AG08396 (cell line): ENCODE measurements at regions not wholly inside any gene's neighbourhood (a gene's known extent, or its start where the extent isn't known, plus 50 kb on each side); places are given as distances from the start of the nearest gene placed in this dataset.
A peak's percentile ranks its signal among the peaks of the same experiment; 100 is the strongest.

Experiments
- DNase-seq: peaks from one replicate; pipeline ENCODE4 v3.0.0; 2012; ENCODE audit warnings: low spot score, mixed read lengths

DNA sequence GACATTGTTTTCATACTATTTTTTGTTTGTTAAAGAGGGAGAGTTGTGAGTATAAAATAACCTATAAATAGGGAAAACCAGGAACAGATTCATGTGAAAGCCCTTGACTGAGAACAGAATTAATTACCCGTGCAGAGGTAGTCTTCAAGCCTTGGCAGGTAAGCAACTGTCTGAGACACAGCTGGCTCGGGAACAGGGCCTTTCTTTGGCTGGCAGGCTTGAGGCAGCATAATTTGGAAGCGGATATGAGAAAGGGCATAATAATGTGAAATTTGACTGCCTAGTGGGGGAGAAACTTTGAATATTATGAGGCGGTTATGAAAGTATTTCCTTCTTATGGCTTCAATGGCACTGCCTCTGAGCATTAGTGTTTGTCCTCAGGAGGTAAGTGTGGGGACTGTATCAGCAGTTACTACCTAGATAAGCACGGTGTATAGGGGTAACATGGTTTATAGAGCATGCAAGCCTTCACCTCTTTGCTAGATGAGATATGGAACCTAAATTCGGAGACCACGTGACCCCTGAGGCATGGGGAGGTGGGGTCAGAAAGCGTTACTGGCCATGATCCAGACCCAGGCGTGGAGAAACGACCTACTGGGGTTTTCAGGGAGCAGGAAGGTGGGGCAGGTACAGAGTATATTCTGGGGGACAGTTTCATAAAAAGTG lies 210.2 kb upstream of the GAS1 start:
- DNase-seq = peak; percentile 12

GRCh38 chr9:87158765-87159164 lies 211.5 kb upstream of the GAS1 start:
- DNase-seq = no peak

- DNase-seq = no peak
Measured at GRCh38 chr9:87160148-87161102, 213.1 kb upstream of the GAS1 start.

DNA sequence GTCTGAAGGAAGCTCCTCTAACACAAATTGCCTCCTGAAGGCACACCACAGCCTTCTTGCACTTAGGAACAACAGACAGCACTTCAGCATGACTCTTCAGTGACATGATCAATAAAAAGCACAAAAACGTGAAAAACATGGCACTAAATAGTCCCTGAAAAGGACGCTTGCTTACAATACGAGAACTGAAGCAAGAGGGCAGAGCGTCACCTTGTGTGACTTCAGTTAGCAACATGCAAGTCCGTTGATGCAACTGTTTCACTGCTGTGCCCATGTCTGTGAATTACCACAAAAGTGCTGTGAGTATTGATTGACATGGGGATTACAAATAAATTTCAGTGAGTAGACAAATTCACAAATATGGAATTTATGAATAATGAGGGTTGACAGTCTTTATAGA lies 219.9 kb upstream of the GAS1 start:
- no peak for DNase-seq

DNA sequence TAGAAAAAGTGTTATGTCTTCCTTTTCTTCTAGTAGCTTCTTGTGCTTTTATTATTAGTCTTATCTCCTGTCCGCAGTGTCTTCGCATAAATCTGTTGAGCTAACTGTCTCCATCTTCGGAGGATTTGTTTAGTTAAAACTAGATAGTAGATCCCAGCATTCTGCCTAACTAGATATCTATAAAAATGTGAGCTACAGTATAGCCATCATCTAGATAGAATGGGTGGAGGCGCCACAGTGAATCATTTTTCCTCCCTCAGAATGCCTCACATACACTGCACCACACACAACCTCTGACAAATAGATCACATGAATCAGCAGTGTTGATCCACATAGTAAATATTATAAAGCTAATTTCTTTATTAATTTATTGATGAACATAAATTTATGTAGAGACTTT lies 220.3 kb upstream of the GAS1 start:
- DNase-seq = no peak

GRCh38 chr9:87178302-87178701 lies 231.0 kb upstream of the GAS1 start:
- no peak for DNase-seq

DNA sequence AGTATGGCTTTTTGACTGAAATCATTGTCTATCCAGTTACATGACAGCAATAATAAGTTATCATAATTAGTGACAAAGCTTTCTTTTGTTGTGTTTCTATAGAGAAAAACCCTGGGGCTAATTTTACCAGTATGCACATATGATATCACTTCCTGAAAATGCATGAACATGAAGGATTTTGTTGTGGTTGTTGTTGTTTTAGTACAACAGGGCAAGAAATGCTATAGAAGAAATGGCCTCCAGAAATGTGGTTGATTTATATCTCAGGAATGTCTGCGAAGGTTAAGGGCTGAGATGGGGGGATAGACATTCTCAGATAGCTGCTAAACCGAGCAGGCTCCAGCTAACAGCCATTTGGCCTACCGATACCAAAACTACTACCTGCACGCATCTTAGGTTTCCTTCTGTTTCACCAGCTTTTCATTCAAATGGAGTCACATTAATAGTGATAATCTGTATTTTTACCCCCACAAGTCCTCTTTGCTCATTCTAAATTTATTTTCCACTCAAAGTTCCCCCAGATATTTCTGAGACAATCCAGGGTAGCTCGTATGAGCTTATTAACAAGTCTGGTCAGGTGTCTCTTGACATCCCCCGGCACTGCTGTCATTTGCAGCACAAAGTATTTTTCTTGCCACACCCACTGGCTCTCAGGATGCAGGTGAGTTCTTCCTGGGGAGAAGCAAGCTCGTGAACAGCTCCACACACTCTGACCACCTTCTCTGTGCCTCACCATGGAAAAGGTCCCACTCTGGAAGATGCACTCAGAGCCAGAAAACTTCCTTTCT lies 232.4 kb upstream of the GAS1 start:
- no peak for DNase-seq

- DNase-seq = no peak
Measured at GRCh38 chr9:87180361-87180760, 233.1 kb upstream of the GAS1 start.

- DNase-seq = no peak
Measured at GRCh38 chr9:87180841-87181240, 233.5 kb upstream of the GAS1 start.

DNA sequence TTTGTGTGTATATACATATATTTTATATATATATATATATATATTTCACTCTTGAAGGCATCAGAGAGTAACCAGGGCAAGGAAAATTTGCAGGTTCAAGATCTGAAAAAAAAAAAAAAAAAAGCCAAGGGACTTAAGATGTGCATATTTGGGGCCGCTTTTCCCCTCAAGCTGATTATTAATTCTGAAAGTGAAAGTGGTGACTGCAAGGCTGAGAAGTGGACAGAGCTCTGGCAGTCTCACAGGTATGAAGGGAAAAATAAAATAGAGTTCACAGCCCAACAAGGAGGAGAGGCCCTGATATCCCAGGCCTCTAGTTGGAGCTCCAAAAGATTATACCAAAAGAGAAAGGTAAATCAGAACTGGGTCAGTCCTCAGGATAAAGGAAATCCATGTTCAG lies 234.4 kb upstream of the GAS1 start:
- DNase-seq = no peak

- DNase-seq = no peak
Measured at GRCh38 chr9:87184956-87185642, 237.8 kb upstream of the GAS1 start.

DNA sequence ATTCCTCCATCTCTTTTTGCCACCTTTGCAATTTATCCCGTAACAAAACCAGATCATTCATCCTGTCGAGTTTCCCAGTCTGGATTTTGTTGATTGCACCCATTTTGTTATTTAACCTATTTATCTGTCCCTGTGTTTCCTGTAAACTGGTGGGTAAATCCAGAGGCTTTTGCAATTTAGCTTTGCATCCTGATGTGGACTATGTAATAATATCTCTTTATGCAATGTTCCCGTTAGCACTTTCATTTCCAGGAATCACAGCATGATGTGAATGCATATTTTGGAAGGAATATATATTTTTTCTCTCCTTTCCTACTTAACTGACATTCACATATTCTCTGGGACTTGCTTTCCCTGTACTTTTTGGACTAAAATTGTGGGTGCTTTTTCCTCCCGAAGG lies 240.3 kb upstream of the GAS1 start:
- no peak for DNase-seq

DNA sequence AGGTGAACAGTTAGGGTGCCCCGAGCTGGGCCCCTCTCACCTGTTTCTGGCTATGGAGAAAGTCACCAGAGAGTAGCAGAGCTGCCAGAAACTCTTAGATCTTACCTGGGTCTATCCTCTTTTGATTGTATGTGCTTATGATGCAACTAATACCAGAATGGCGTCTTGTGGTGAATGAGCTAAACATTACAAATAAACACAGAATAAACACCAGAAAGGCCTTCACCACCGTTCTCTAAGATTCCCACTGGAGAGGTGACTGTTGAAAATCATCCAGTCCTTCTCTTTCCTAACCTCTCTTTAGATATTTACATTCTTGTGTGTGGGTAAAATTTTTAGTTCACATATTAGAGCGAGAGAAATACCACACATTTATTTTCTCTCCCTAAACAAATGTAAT lies 241.7 kb upstream of the GAS1 start:
- DNase-seq = no peak

- no peak for DNase-seq
Measured at GRCh38 chr9:87193151-87193550, 245.8 kb upstream of the GAS1 start.

DNA sequence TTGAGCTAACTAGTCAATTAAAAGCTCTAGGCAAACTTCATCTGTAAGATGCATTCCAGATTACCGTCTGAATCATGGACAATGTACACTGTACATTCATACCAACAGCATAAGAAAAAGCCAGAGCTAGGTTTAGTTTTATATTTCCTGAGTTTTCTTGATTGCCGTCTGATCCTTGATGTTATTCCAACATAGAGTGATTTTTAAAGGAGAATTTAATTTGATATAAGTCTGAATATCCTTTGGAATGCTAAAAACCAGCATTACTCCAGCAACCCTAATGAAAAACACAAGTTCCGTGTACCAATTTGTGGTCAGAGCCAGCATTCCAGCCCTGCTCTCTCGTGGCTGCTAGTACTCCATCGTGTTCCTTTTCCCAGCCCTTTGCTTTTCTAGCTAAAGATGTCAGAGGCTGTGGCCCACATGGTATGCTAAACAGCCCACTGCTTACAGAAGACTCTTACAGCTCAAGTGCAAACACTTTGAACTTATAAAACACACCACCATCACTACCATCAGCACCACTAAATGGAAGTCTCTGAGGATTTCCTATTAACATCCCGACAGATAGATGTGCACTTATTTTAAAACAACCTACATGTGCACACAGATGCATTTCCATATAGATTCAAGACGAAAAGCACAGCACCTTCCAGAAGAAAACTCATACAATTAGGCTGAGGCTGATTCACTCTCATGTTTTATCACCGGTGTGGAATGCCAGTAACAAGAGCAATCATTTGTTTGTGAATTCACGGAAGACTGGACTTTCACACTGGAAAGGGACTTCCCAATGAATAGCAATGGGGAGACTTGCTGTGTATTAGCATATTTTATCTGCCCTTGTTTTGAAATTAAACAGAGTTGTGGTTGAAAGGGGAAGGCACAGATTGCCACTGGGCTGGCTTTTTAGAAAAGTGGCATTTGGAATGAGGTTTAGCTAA lies 246.9 kb upstream of the GAS1 start:
- DNase-seq = peak; percentile 64

- no peak for DNase-seq
Measured at GRCh38 chr9:87195306-87195705, 248.0 kb upstream of the GAS1 start.

DNA sequence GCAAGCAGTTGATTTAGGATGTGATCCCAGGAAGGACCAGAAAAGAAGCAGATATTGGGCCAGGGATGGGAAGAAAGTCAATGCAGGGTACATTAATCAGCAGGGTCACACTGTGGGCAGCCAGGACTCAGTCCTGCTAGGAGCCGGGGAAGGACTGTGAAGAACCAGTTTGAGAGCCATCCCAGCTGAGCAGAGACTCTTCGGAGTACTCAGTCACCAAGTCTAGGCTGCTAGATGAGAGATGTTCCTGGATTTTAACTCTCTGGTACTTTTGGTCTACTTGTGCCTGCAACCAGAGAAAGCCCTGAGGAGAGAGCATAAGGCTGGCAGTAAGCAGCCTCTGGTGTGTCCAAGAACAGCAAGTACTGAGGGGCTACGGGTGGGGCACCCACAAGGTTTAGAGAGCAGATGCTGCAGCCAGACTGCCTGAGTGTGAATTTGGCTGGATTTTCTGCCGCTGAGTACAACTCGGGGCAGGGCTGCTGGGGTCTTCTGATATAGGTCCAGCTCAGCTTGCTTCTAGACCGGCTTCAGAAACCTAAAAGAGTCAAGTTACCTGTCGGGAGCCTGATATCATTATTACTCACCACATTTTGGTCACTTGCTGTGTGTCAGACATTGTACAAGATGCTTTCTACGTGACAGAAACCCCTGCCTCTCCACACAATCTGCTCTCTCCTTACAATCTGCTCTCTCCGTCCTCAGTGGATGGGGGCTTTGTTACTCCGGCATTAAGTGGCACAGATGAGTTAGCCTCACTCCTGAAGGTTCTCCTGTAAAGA lies 250.2 kb upstream of the GAS1 start:
- no peak for DNase-seq

DNA sequence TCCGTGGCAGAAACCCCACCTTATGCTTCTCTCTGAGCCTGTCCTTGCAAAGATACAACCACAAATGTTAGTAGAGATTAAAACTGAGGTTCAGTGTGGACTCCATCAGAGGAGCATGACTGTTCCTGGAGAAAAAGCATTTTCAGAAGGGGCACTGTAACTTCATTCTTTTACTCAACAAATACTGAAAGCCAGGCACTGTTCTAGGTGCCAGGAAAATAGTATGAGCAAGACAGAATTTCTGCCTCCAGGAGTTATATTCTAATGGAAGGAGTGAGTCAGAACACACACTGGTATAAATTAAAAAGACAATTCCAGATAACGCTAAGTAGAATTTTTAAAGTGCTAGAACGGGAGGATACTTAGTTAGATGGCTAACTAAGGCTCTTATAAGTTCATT lies 251.4 kb upstream of the GAS1 start:
- DNase-seq = no peak

DNA sequence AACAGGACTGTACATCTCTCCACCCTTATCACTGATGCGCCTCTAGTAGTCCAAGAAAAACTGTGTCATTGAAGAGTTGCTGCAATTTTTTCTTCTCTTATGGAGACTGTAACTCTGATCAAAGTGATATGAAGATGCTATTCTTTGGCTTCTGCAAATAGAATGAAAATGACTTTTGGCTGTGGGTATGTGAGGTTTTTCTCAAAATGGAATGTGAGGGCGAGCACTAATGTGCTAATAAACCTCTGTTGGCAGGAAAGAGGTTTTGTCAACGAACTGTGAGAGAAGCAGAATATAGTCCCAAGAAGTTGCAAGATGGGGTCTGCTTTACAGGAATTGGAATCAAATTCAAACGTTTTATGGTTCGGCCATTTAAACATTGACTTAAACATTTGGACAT lies 252.0 kb upstream of the GAS1 start:
- DNase-seq = no peak

GRCh38 chr9:87199782-87200181 lies 252.5 kb upstream of the GAS1 start:
- no peak for DNase-seq
